A549 (cell line): ENCODE measurements at regions not wholly inside any gene's neighbourhood (a gene's known extent, or its start where the extent isn't known, plus 50 kb on each side); places are given as distances from the start of the nearest gene placed in this dataset.

Experiments used
- ATAC-seq, 2 experiments: fragments of 200-7000 bp in 1 of 2; fragments of >200 bp in 1 of 2; cut with Nextera tagmentation in 1 of 2; cut with Tn5 transposase in 1 of 2; 3 replicates each; pipeline versions ENCODE4 v1.8.0 to v1.9.1; 2018 to 2020; ENCODE audit warnings: mild to moderate bottlenecking in 1 of 2, moderate library complexity in 1 of 2
- CTCF ChIA-PET: fragments of 300-600 bp; sonication (Branson Sonifier 250); formaldehyde crosslinking; extraction: SDS; loops from one replicate; lab custom pipeline; 2021; ENCODE audit warnings: antibody characterized with exemption, inconsistent platforms; lab: Yijun Ruan, JAX
- POLR2A ChIA-PET: fragments of 350-600 bp; formaldehyde crosslinking; extraction: SDS; loops from one replicate; lab custom pipeline; 2021; ENCODE audit warnings: antibody characterized with exemption, inconsistent platforms; lab: Yijun Ruan, JAX
- DNase-seq, 2 experiments: peaks; one replicate each; pipeline versions ENCODE4 v3.0.0 to v3.0.0-alpha.2; 2011 to 2016; ENCODE audit warnings: low read depth in 1 of 2, low spot score in 1 of 2
- FAIRE-seq: peaks from 2 replicates; lab custom pipeline; 2011; peaks lifted over from hg19 to GRCh38; lab: Jason Lieb, UNC
- H3K27ac ChIP-seq, 2 experiments: fragments of >200 bp; sonication (Bioruptor Twin); formaldehyde crosslinking; 3 replicates each; pipeline ENCODE4 v1.5.1; 2016 to 2017
- H3K4me1 ChIP-seq: fragments of >200 bp; sonication (Bioruptor Twin); formaldehyde crosslinking; 3 replicates; pipeline ENCODE4 v1.6.1; 2016
- H3K4me2 ChIP-seq: fragments of >200 bp; sonication (Bioruptor Twin); formaldehyde crosslinking; 3 replicates; pipeline ENCODE4 v1.6.1; 2016
- H3K4me3 ChIP-seq: fragments of >200 bp; sonication (Bioruptor Twin); formaldehyde crosslinking; 3 replicates; pipeline ENCODE4 v1.5.1; 2016
- H3K9me3 ChIP-seq: fragments of >200 bp; sonication (Bioruptor Twin); formaldehyde crosslinking; 3 replicates; pipeline ENCODE4 v1.6.1; 2016
- BHLHE40 ChIP-seq: IDR thresholded peaks from 2 replicates; pipeline ENCODE4 v1.6.1; 2012; ENCODE audit warnings: low read depth, low read length, inconsistent platforms
- CHD2 ChIP-seq: fragments of 150-350 bp; IDR thresholded peaks from 2 replicates; pipeline ENCODE4 v1.6.1; 2014; ENCODE audit warnings: low read length; ENCODE audit not compliant: partially characterized antibody
- E2F6 ChIP-seq: IDR thresholded peaks from 2 replicates; pipeline ENCODE4 v1.6.1; 2012; ENCODE audit warnings: low read depth, borderline replicate concordance
- ESRRA ChIP-seq: fragments of 150-350 bp; IDR thresholded peaks from 2 replicates; pipeline ENCODE4 v1.6.1; 2014; ENCODE audit warnings: mild to moderate bottlenecking, low read length, borderline replicate concordance
- NPAS2 ChIP-seq: fragments of 250-450 bp; sonication (Bioruptor Pico); IDR thresholded peaks from 2 replicates; pipeline ENCODE4 v1.8.0; 2022; ENCODE audit warnings: mild to moderate bottlenecking, moderate library complexity, borderline replicate concordance
- PBX3 ChIP-seq: IDR thresholded peaks from 2 replicates; pipeline ENCODE4 v1.6.1; 2012
- SMC3 ChIP-seq: fragments of >200 bp; sonication (Bioruptor Twin); formaldehyde crosslinking; IDR thresholded peaks from 3 replicates; pipeline ENCODE4 v1.6.1; 2018; ENCODE audit warnings: inconsistent platforms
- TFCP2L1 ChIP-seq: fragments of 250-450 bp; sonication (Bioruptor Pico); IDR thresholded peaks from 2 replicates; pipeline ENCODE4 v1.5.0; 2021; ENCODE audit warnings: mild to moderate bottlenecking
- ZFP36 ChIP-seq: fragments of 450-650 bp; IDR thresholded peaks from 2 replicates; pipeline ENCODE4 v1.6.1; 2014; ENCODE audit warnings: borderline replicate concordance; ENCODE audit not compliant: partially characterized antibody
- WGBS: methylation state at CpG from one replicate; pipeline ENCODE4 v1.1.6; 2017; ENCODE audit errors: missing lambda C conversion rate; 5-methylcytosine and 5-hydroxymethylcytosine counted together
- TF ChIP-seq, protein P1 (sequence below): fragments of 200-600 bp; sonication (generic); IDR thresholded peaks from 2 replicates; pipeline ENCODE4 v1.6.1; 2016; ENCODE audit warnings: antibody characterized with exemption, mild to moderate bottlenecking, moderate library complexity
- TF ChIP-seq, protein P2 (sequence below): fragments of >200 bp; sonication (Bioruptor Twin); formaldehyde crosslinking; IDR thresholded peaks from 3 replicates; pipeline ENCODE4 v1.5.1; 2016

GRCh38 chr5:35543408-35543807 is 74.3 kb upstream of the SPEF2 start:
- H3K9me3 ChIP-seq: no peaks in the 10 kb centered on the region; the same call in 2 of the 3 replicates
- POLR2A ChIA-PET: no interaction called here
- H3K4me3 ChIP-seq: no peak overlapping the region
- H3K4me1 ChIP-seq: no peaks in the 10 kb centered on the region
- FAIRE-seq: no peak
- no peak overlapping the region for H3K27ac ChIP-seq
- no peak overlapping the region for H3K4me2 ChIP-seq
- DNase-seq: no peak
- no peak for TF ChIP-seq E2F6
- TF ChIP-seq CHD2: no peak
- no peak for TF ChIP-seq ZFP36
- TF ChIP-seq TFCP2L1 (CRISPR knock-in tag): no peak
- TF ChIP-seq ESRRA: no peak
- no peak for TF ChIP-seq NPAS2 (CRISPR knock-in tag)
- TF ChIP-seq, protein P1, sequence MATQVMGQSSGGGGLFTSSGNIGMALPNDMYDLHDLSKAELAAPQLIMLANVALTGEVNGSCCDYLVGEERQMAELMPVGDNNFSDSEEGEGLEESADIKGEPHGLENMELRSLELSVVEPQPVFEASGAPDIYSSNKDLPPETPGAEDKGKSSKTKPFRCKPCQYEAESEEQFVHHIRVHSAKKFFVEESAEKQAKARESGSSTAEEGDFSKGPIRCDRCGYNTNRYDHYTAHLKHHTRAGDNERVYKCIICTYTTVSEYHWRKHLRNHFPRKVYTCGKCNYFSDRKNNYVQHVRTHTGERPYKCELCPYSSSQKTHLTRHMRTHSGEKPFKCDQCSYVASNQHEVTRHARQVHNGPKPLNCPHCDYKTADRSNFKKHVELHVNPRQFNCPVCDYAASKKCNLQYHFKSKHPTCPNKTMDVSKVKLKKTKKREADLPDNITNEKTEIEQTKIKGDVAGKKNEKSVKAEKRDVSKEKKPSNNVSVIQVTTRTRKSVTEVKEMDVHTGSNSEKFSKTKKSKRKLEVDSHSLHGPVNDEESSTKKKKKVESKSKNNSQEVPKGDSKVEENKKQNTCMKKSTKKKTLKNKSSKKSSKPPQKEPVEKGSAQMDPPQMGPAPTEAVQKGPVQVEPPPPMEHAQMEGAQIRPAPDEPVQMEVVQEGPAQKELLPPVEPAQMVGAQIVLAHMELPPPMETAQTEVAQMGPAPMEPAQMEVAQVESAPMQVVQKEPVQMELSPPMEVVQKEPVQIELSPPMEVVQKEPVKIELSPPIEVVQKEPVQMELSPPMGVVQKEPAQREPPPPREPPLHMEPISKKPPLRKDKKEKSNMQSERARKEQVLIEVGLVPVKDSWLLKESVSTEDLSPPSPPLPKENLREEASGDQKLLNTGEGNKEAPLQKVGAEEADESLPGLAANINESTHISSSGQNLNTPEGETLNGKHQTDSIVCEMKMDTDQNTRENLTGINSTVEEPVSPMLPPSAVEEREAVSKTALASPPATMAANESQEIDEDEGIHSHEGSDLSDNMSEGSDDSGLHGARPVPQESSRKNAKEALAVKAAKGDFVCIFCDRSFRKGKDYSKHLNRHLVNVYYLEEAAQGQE: no peak
- TF ChIP-seq SMC3: no peak
- TF ChIP-seq, all 56 proteins: peak for 0
- CTCF ChIA-PET: no interaction called here
- WGBS: 0% methylated on average over 1 of the region's 1 CpG
- ATAC-seq: no peak

- TF ChIP-seq, protein P2, sequence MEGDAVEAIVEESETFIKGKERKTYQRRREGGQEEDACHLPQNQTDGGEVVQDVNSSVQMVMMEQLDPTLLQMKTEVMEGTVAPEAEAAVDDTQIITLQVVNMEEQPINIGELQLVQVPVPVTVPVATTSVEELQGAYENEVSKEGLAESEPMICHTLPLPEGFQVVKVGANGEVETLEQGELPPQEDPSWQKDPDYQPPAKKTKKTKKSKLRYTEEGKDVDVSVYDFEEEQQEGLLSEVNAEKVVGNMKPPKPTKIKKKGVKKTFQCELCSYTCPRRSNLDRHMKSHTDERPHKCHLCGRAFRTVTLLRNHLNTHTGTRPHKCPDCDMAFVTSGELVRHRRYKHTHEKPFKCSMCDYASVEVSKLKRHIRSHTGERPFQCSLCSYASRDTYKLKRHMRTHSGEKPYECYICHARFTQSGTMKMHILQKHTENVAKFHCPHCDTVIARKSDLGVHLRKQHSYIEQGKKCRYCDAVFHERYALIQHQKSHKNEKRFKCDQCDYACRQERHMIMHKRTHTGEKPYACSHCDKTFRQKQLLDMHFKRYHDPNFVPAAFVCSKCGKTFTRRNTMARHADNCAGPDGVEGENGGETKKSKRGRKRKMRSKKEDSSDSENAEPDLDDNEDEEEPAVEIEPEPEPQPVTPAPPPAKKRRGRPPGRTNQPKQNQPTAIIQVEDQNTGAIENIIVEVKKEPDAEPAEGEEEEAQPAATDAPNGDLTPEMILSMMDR: no peak
- no peak for TF ChIP-seq PBX3
- Histone ChIP-seq H3K4me2 (no peak overlapping the region), H3K4me1 (no peaks in the 10 kb centered on the region), H3K9me3 (no peaks in the 10 kb centered on the region; the same call in 2 of the 3 replicates), H3K4me3 (no peak overlapping the region), H3K27ac (no peak overlapping the region)
- ChIA-PET CTCF (no interaction called here), POLR2A (no interaction called here)
- FAIRE-seq (no peak), DNase-seq (no peak), ATAC-seq (no peak)
- WGBS: 7% methylated on average over 3 of the region's 3 CpGs
Measured at GRCh38 chr5:35540002-35540401, 77.7 kb upstream of the SPEF2 start.

GRCh38 chr5:35538198-35538931 is 79.3 kb upstream of the SPEF2 start:
- ChIA-PET POLR2A (no interaction called here), CTCF (no interaction called here)
- Histone ChIP-seq H3K4me2 (no peak overlapping the region), H3K4me3 (no peak overlapping the region), H3K9me3 (no peaks in the 10 kb centered on the region; the same call in 2 of the 3 replicates), H3K27ac (no peak overlapping the region), H3K4me1 (no peaks in the 10 kb centered on the region)
- ATAC-seq: no peak
- WGBS: 7% methylated on average over 7 of the region's 7 CpGs
- DNase-seq: no peak
- no peak for FAIRE-seq
- TF ChIP-seq NPAS2 (CRISPR knock-in tag) (no peak), BHLHE40 (no peak), ESRRA (no peak)
